CD4-positive, alpha-beta memory T cell (primary cell): ENCODE measurements at regions not wholly inside any gene's neighbourhood (a gene's known extent, or its start where the extent isn't known, plus 50 kb on each side); places are given as distances from the start of the nearest gene placed in this dataset.

Experiments
- CTCF ChIA-PET: fragments of 350-600 bp; sonication (Branson Sonifier 250); formaldehyde crosslinking; loops from one replicate; lab custom pipeline; 2021; ENCODE audit warnings: inconsistent platforms; ENCODE audit not compliant: partially characterized antibody; lab: Charles Lee
- POLR2A ChIA-PET: fragments of 350-600 bp; sonication (Branson Sonifier 250); formaldehyde crosslinking; loops from one replicate; lab custom pipeline; 2021; ENCODE audit not compliant: partially characterized antibody; lab: Charles Lee
- DNase-seq, 5 donors: peaks; one replicate each; pipeline versions ENCODE4 v3.0.0 to v3.0.0-alpha.2; 2020 to 2022; ENCODE audit warnings: mixed read lengths in 1 of 5
- H3K27ac ChIP-seq: one replicate; pipeline ENCODE4 v1.7.0; 2013; ENCODE audit warnings: low read depth, low read length
- H3K27me3 ChIP-seq: 2 replicates; pipeline ENCODE4 v1.7.0; 2013; ENCODE audit warnings: mild to moderate bottlenecking, low read length, moderate library complexity; ENCODE audit not compliant: insufficient read depth
- H3K36me3 ChIP-seq: 2 replicates; pipeline ENCODE4 v1.7.0; 2013; ENCODE audit warnings: mild to moderate bottlenecking, low read length, moderate library complexity; ENCODE audit not compliant: insufficient read depth
- H3K4me1 ChIP-seq: 2 replicates; pipeline ENCODE4 v1.7.0; 2013; ENCODE audit warnings: mild to moderate bottlenecking, low read length, moderate library complexity; ENCODE audit not compliant: insufficient read depth
- H3K4me3 ChIP-seq, 2 donors: one replicate each; pipeline ENCODE4 v1.7.0; 2013; ENCODE audit warnings: low read length in 2 of 2, mild to moderate bottlenecking in 1 of 2
- H3K9me3 ChIP-seq, 2 donors: one replicate each; pipeline ENCODE4 v1.7.0; 2013; ENCODE audit warnings: low read length in 2 of 2, control low read depth in 1 of 2; ENCODE audit not compliant: control insufficient read depth in 1 of 2
- H3K27ac Mint-ChIP-seq, 7 donors: one replicate each; pipeline ENCODE4 v1.8.0; 2020 to 2021; ENCODE audit warnings: mixed read lengths in 7 of 7, mild to moderate bottlenecking in 6 of 7, inconsistent platforms in 3 of 7, moderate library complexity in 3 of 7
- H3K27me3 Mint-ChIP-seq, 2 donors: one replicate each; pipeline ENCODE4 v1.8.0; 2020 to 2021; ENCODE audit warnings: mixed read lengths in 2 of 2
- H3K36me3 Mint-ChIP-seq, 2 donors: one replicate each; pipeline ENCODE4 v1.8.0; 2020 to 2021; ENCODE audit warnings: mixed read lengths in 2 of 2, inconsistent platforms in 1 of 2, mild to moderate bottlenecking in 1 of 2
- H3K4me1 Mint-ChIP-seq, 4 donors: one replicate each; pipeline ENCODE4 v1.8.0; 2020 to 2021; ENCODE audit warnings: mixed read lengths in 4 of 4, mild to moderate bottlenecking in 1 of 4
- H3K4me3 Mint-ChIP-seq, 8 donors: one replicate each; pipeline ENCODE4 v1.8.0; 2020 to 2021; ENCODE audit warnings: mixed read lengths in 8 of 8, mild to moderate bottlenecking in 7 of 8, moderate library complexity in 6 of 8, inconsistent platforms in 3 of 8
- H3K9me3 Mint-ChIP-seq, 8 donors: one replicate each; pipeline ENCODE4 v1.8.0; 2020 to 2021; ENCODE audit warnings: mixed read lengths in 8 of 8, mild to moderate bottlenecking in 5 of 8, inconsistent platforms in 3 of 8, moderate library complexity in 1 of 8
- intact Hi-C: fragments of 100-400 bp; cut with micrococcal nuclease; formaldehyde crosslinking; loops from one replicate; pipeline ENCODE4 v1.15.1; 2023

GRCh38 chr4:63526251-63526650, 883.0 kb downstream of the TECRL start:
- Histone ChIP-seq H3K27me3 (no peaks in the 10 kb centered on the region), H3K4me1 (no peaks in the 10 kb centered on the region), H3K27ac (no peak overlapping the region), H3K4me3 (no peak overlapping the region), H3K9me3 (no peaks in the 10 kb centered on the region), H3K36me3 (no peaks in the 10 kb centered on the region)
- Mint-ChIP-seq H3K4me3 (no peak overlapping the region), H3K27ac (no peak overlapping the region), H3K4me1 (no peaks in the 10 kb centered on the region), H3K9me3 (peaks cover 0 to 16% (median 6%) of the 10 kb centered on the region in 8 donors), H3K36me3 (no peaks in the 10 kb centered on the region), H3K27me3 (no peaks in the 10 kb centered on the region)
- ChIA-PET CTCF (no interaction called here), POLR2A (no interaction called here)
- DNase-seq: no peak
- intact Hi-C loops: no loop called here

GRCh38 chr4:63524764-63525163, 884.5 kb downstream of the TECRL start:
- H3K4me1 Mint-ChIP-seq: no peaks in the 10 kb centered on the region
- H3K27me3 ChIP-seq: no peaks in the 10 kb centered on the region
- H3K4me3 Mint-ChIP-seq: no peak overlapping the region
- intact Hi-C loops: no loop called here
- H3K27ac ChIP-seq: no peak overlapping the region
- H3K27me3 Mint-ChIP-seq: no peaks in the 10 kb centered on the region
- no peak for DNase-seq
- POLR2A ChIA-PET: no interaction called here
- no peaks in the 10 kb centered on the region for H3K36me3 Mint-ChIP-seq
- no peak overlapping the region for H3K27ac Mint-ChIP-seq
- CTCF ChIA-PET: no interaction called here
- no peaks in the 10 kb centered on the region for H3K9me3 ChIP-seq
- H3K4me3 ChIP-seq: no peak overlapping the region
- peaks cover 0 to 23% (median 8%) of the 10 kb centered on the region in 8 donors for H3K9me3 Mint-ChIP-seq
- H3K4me1 ChIP-seq: no peaks in the 10 kb centered on the region
- H3K36me3 ChIP-seq: no peaks in the 10 kb centered on the region

DNA sequence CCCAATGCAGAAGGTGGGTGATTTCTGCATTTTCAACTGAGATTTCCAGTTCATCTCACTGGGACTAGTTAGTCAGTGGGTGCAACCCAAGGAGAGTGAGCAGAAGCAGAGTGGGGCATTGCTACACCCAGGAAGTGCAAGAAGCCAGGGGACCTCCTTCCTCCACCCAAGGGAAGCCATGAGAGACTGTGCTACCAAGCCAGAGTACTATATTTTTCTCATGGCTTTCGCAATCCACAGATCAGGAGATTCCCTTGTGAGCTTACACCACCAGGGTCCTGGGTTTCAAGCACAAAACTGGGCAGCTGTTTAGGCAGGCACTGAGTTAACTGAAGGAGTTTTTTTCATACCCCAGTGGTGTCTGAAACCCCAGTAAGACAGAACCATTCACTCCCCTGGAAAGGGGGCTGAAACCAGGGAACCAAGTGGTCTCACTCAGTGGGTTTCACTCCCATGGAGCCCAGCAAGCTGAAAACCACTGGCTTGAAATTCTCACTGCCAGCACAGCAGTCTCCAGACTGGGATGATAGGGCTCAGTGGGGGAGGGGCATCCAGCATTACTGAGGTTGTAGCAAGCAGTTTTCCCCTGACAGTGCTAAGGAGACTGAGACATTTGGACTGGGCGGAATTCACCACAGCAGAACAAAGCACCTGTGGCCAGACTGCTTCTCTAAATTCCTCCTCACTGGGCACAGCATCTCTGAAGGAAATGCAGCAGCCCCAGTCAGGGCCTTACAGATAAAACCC, 903.4 kb downstream of the TECRL start:
- H3K4me1 Mint-ChIP-seq: no peaks in the 10 kb centered on the region
- Histone ChIP-seq H3K4me3 (no peak overlapping the region), H3K27ac (no peak overlapping the region), H3K36me3 (no peaks in the 10 kb centered on the region), H3K27me3 (no peaks in the 10 kb centered on the region), H3K9me3 (no peaks in the 10 kb centered on the region), H3K4me1 (no peaks in the 10 kb centered on the region)
- peaks cover 0 to 48% (median 22%) of the 10 kb centered on the region in 8 donors for H3K9me3 Mint-ChIP-seq
- ChIA-PET CTCF (no interaction called here), POLR2A (no interaction called here)
- H3K4me3 Mint-ChIP-seq: no peak overlapping the region
- no peaks in the 10 kb centered on the region for H3K36me3 Mint-ChIP-seq
- H3K27ac Mint-ChIP-seq: no peak overlapping the region
- DNase-seq: no peak
- intact Hi-C loops: no loop called here
- no peaks in the 10 kb centered on the region for H3K27me3 Mint-ChIP-seq

DNA sequence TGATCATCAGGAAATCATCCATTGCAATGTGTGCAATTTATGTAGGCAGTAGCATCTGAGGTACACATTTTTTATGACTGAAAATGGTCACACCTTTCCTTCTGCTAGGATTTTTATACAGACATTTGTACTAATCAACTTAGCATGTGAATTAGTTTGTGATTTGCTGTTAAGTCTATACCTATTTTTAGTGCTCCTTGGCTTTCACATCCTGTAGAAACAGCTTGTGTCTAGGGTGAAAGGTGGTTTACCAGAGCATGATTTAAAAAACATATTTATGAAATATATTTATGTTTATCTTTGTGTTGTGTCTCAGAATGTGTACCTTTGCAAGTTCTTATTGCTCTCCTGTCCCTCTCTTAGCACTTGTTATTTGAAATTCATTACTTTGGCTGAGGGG, 916.0 kb downstream of the TECRL start:
- no peak for DNase-seq
- no peaks in the 10 kb centered on the region for H3K9me3 ChIP-seq
- H3K4me1 ChIP-seq: no peaks in the 10 kb centered on the region
- H3K36me3 ChIP-seq: no peaks in the 10 kb centered on the region
- Mint-ChIP-seq H3K4me3 (no peak overlapping the region), H3K9me3 (peaks cover 3 to 33% (median 11%) of the 10 kb centered on the region in 8 donors), H3K27me3 (no peaks in the 10 kb centered on the region), H3K27ac (no peak overlapping the region), H3K36me3 (no peaks in the 10 kb centered on the region), H3K4me1 (no peaks in the 10 kb centered on the region)
- ChIA-PET POLR2A (no interaction called here), CTCF (no interaction called here)
- H3K4me3 ChIP-seq: no peak overlapping the region
- H3K27ac ChIP-seq: no peak overlapping the region
- intact Hi-C loops: no loop called here
- H3K27me3 ChIP-seq: no peaks in the 10 kb centered on the region

DNA sequence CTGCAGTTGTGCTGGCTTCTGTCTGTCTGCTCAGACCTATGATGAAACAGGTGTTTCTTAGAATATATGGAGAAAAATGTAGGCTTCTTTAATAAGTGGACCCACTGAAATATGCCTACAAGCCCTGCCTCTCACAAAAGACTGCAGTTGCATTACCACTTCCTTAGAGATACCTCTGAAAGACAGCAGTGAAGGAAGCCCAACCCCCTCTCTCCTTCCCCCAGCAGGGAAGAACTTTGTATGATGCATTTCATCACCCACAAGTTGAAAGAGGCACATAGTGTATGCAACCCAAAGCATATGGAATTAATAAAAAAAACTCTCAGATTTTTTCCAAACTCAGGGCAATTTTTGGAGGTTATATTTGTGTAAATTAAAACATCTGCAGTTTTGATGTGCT, 916.7 kb downstream of the TECRL start:
- Histone ChIP-seq H3K9me3 (no peaks in the 10 kb centered on the region), H3K27me3 (no peaks in the 10 kb centered on the region), H3K27ac (no peak overlapping the region), H3K4me3 (no peak overlapping the region), H3K4me1 (no peaks in the 10 kb centered on the region), H3K36me3 (no peaks in the 10 kb centered on the region)
- Mint-ChIP-seq H3K9me3 (peaks cover 4 to 28% (median 10%) of the 10 kb centered on the region in 8 donors), H3K36me3 (no peaks in the 10 kb centered on the region), H3K27ac (no peak overlapping the region), H3K4me1 (no peaks in the 10 kb centered on the region), H3K4me3 (no peak overlapping the region), H3K27me3 (no peaks in the 10 kb centered on the region)
- DNase-seq: no peak
- intact Hi-C loops: no loop called here
- POLR2A ChIA-PET: no interaction called here
- CTCF ChIA-PET: no interaction called here

GRCh38 chr4:63464393-63464792, 944.9 kb downstream of the TECRL start:
- intact Hi-C loops: no loop called here
- Mint-ChIP-seq H3K36me3 (no peaks in the 10 kb centered on the region), H3K27me3 (no peaks in the 10 kb centered on the region), H3K4me3 (no peak overlapping the region), H3K27ac (no peak overlapping the region), H3K4me1 (no peaks in the 10 kb centered on the region), H3K9me3 (peaks cover 7 to 31% (median 13%) of the 10 kb centered on the region in 8 donors)
- ChIA-PET POLR2A (no interaction called here), CTCF (no interaction called here)
- DNase-seq: no peak
- H3K9me3 ChIP-seq: no peaks in the 10 kb centered on the region
- no peak overlapping the region for H3K27ac ChIP-seq
- no peaks in the 10 kb centered on the region for H3K36me3 ChIP-seq
- H3K4me1 ChIP-seq: no peaks in the 10 kb centered on the region
- no peak overlapping the region for H3K4me3 ChIP-seq
- no peaks in the 10 kb centered on the region for H3K27me3 ChIP-seq

- no peaks in the 10 kb centered on the region for H3K9me3 ChIP-seq
- peaks cover 5 to 23% (median 13%) of the 10 kb centered on the region in 8 donors for H3K9me3 Mint-ChIP-seq
- no peak for DNase-seq
- H3K4me3 Mint-ChIP-seq: no peak overlapping the region
- no peak overlapping the region for H3K27ac ChIP-seq
- no peaks in the 10 kb centered on the region for H3K27me3 Mint-ChIP-seq
- H3K27me3 ChIP-seq: no peaks in the 10 kb centered on the region
- H3K4me3 ChIP-seq: no peak overlapping the region
- H3K27ac Mint-ChIP-seq: no peak overlapping the region
- CTCF ChIA-PET: no interaction called here
- H3K36me3 Mint-ChIP-seq: no peaks in the 10 kb centered on the region
- intact Hi-C loops: no loop called here
- H3K36me3 ChIP-seq: no peaks in the 10 kb centered on the region
- H3K4me1 Mint-ChIP-seq: no peaks in the 10 kb centered on the region
- POLR2A ChIA-PET: no interaction called here
- no peaks in the 10 kb centered on the region for H3K4me1 ChIP-seq
Observed at GRCh38 chr4:63460075-63460474, 949.2 kb downstream of the TECRL start.
